Esophagus muscularis mucosa (tissue), 4 donors: ENCODE measurements at regions not wholly inside any gene's neighbourhood (a gene's known extent, or its start where the extent isn't known, plus 50 kb on each side); places are given as distances from the start of the nearest gene placed in this dataset.

Experiments
- DNase-seq: peaks from one replicate; pipeline ENCODE4 v3.0.0-alpha.2; 2017; ENCODE audit errors: extremely low spot score
- H3K27ac ChIP-seq, 4 donors: fragments of 200-600 bp; sonication (generic); replicated peaks in 1 of 4; 1 replicate in 3 of 4; 2 replicates in 1 of 4; pipeline ENCODE4 v1.5.1; 2016 to 2019; ENCODE audit warnings: mild to moderate bottlenecking in 1 of 4
- H3K27me3 ChIP-seq, 4 donors: fragments of 200-600 bp; sonication (generic); one replicate each; pipeline versions ENCODE4 v1.5.1 to v1.6.0; 2016 to 2019
- H3K36me3 ChIP-seq, 4 donors: fragments of 200-600 bp; sonication (generic); one replicate each; pipeline ENCODE4 v1.5.1; 2016 to 2019
- H3K4me1 ChIP-seq, 4 donors: fragments of 200-600 bp; sonication (generic); one replicate each; pipeline ENCODE4 v1.5.1; 2016 to 2019
- H3K4me3 ChIP-seq, 4 donors: fragments of 200-600 bp; sonication (generic); 1 replicate in 2 of 4; 2 replicates in 2 of 4; pipeline ENCODE4 v1.5.1; 2016 to 2019; ENCODE audit warnings: mild to moderate bottlenecking in 4 of 4, moderate library complexity in 1 of 4
- H3K9me3 ChIP-seq, 4 donors: fragments of 200-600 bp; sonication (generic); 1 replicate in 3 of 4; 2 replicates in 1 of 4; pipeline ENCODE4 v1.5.1; 2016 to 2019
- EP300 ChIP-seq: sonication (generic); formaldehyde crosslinking; IDR thresholded peaks from one replicate; pipeline ENCODE4 v1.6.1; 2017; ENCODE audit warnings: antibody characterized with exemption
- POLR2A ChIP-seq: fragments of 450-650 bp; IDR thresholded peaks from one replicate; pipeline ENCODE4 v1.6.1; 2017; ENCODE audit warnings: antibody characterized with exemption, moderate library complexity, mild to moderate bottlenecking, low read depth
- POLR2AphosphoS5 ChIP-seq, 2 donors: sonication (generic); formaldehyde crosslinking; IDR thresholded peaks; one replicate each; pipeline ENCODE4 v1.6.1; 2017; ENCODE audit warnings: antibody characterized with exemption in 2 of 2
- WGBS: methylation state at CpG from one replicate; pipeline ENCODE4 v1.1.5; 2018; 5-methylcytosine and 5-hydroxymethylcytosine counted together
- intact Hi-C: fragments of 100-400 bp; cut with DNase I; formaldehyde crosslinking; loops from one replicate; pipeline ENCODE4 v1.15.1; 2023
- TF ChIP-seq, protein P1 (sequence below), 3 experiments: fragments of 200-600 bp in 2 of 3; fragments of 450-650 bp in 1 of 3; sonication (generic) in 2 of 3; IDR thresholded peaks; one replicate each; pipeline ENCODE4 v1.5.1; 2017 to 2019; ENCODE audit warnings: antibody characterized with exemption in 3 of 3, mild to moderate bottlenecking in 2 of 3, moderate library complexity in 1 of 3

DNA sequence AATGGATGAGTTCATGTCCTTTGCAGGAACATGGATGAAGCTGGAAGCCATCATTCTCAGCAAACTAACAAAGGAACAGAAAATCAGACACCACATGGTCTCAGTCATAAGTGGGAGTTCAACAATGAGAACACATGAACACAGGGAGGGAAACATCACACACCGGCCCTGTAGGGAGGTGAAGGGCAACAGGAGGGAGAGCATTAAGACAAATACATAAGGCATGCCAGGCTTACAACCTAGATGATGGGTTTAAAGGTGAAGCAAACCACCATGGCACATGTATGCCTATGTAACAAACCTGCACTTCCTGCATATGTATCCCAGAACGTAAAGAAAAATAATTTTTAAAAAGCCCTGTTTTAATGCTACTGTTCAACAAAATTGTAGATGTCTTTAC lies 914.2 kb upstream of the ATXN7L3B start:
- no peaks in the 10 kb centered on the region for H3K4me1 ChIP-seq
- no peak for TF ChIP-seq POLR2AphosphoS5 (IDR thresholded peaks at IDR 0.05)
- TF ChIP-seq, protein P1, sequence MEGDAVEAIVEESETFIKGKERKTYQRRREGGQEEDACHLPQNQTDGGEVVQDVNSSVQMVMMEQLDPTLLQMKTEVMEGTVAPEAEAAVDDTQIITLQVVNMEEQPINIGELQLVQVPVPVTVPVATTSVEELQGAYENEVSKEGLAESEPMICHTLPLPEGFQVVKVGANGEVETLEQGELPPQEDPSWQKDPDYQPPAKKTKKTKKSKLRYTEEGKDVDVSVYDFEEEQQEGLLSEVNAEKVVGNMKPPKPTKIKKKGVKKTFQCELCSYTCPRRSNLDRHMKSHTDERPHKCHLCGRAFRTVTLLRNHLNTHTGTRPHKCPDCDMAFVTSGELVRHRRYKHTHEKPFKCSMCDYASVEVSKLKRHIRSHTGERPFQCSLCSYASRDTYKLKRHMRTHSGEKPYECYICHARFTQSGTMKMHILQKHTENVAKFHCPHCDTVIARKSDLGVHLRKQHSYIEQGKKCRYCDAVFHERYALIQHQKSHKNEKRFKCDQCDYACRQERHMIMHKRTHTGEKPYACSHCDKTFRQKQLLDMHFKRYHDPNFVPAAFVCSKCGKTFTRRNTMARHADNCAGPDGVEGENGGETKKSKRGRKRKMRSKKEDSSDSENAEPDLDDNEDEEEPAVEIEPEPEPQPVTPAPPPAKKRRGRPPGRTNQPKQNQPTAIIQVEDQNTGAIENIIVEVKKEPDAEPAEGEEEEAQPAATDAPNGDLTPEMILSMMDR (IDR thresholded peaks at IDR 0.05): no peak
- TF ChIP-seq POLR2A: no peak
- TF ChIP-seq EP300: no peak
- no peak overlapping the region for H3K27ac ChIP-seq
- 90% methylated on average over 2 of the region's 2 CpGs for WGBS
- no peaks in the 10 kb centered on the region for H3K9me3 ChIP-seq
- H3K4me3 ChIP-seq: no peak overlapping the region
- no peaks in the 10 kb centered on the region for H3K27me3 ChIP-seq
- DNase-seq: no peak
- H3K36me3 ChIP-seq: no peaks in the 10 kb centered on the region
- intact Hi-C loops: no loop called here

DNA sequence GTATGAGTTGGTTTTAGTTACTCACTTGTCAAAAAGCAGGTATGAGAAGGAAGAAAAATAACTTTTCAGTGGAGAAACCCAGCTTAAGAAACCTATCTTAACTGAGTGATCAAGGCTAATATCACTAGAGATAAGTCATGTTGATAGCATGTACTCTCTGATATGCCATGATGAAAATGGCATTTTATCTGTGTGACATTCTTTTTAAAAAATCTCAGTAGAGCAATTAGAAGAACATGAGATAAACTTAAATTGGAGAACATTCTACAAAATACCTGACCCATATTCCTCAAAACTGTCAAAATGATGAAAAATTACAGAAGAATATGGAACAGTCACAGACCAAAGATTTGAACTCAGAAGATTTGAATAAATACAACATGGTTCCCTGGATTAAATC lies 912.4 kb upstream of the ATXN7L3B start:
- Histone ChIP-seq H3K4me1 (no peaks in the 10 kb centered on the region), H3K36me3 (no peaks in the 10 kb centered on the region), H3K9me3 (no peaks in the 10 kb centered on the region), H3K4me3 (no peak overlapping the region), H3K27me3 (no peaks in the 10 kb centered on the region), H3K27ac (no peak overlapping the region)
- TF ChIP-seq EP300 (no peak), POLR2A (no peak), POLR2AphosphoS5 (IDR thresholded peaks at IDR 0.05) (no peak)
- TF ChIP-seq, protein P1 (IDR thresholded peaks at IDR 0.05): no peak
- DNase-seq: no peak
- intact Hi-C loops: no loop called here

DNA sequence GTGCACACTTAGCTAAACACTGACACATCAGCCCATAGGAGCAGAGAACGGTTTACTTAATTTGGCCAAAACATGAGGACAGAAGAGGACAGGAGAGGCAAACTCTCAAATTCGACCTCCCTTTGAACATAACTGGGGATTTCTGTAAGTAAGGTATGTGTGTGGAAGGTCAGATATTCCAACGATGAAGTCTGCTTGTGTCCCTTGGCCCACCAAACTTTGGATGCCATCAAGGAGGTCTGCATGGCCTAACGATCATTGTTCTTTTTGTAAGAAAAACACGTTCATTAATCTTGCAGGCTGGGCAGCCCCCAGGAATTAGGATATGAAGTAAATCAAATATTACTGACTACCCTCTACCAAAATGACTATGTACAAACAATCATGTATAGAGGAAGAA lies 908.5 kb upstream of the ATXN7L3B start:
- intact Hi-C loops: no loop called here
- H3K4me3 ChIP-seq: no peak overlapping the region
- H3K9me3 ChIP-seq: no peaks in the 10 kb centered on the region
- DNase-seq: no peak
- no peaks in the 10 kb centered on the region for H3K27me3 ChIP-seq
- no peaks in the 10 kb centered on the region for H3K4me1 ChIP-seq
- H3K36me3 ChIP-seq: no peaks in the 10 kb centered on the region
- no peak overlapping the region for H3K27ac ChIP-seq
- WGBS: 84% methylated on average over 5 of the region's 5 CpGs
- TF ChIP-seq POLR2A (no peak), EP300 (no peak), POLR2AphosphoS5 (IDR thresholded peaks at IDR 0.05) (no peak)
- TF ChIP-seq, protein P1 (IDR thresholded peaks at IDR 0.05): no peak

DNA sequence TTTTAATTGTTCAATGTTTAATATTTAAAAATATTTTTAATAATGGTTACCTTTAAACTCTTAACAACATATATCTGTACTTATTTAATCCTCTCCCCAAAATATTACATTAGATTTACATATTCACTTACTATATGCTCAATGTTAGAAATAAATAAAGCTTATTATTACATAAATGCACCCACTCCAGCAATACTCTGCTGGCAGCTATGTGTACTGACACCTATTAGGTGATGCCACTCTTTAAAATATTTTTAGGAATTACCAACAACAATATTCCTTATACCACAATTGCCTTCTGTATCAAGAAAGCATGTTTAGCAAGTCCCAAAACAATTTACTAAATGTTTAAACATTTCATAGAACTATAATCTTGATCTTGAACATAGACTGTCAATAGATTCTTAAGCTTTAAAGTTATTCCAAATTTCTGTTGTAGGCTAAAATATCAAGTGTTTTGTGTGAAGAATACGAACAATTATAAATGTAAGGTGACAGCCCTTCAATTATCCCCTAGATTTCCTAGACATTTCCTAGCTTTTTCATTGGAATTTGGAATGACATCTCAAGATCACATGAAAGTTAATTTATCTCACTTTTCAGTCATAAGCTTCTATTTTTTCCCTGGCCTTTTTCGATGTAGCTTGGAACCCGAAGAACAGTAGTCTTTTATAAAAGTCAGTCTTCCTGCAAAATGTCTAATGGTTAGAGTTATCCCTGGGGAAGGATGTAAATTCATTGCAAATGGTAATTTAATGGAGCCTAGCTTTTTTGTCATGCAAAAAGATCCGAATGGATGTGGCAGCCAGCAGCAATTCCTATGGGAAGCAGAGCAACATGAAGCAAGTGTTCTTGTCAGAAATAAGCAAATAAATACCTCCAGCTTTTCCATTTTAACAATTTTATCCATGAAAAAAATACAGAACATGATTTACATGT lies 907.5 kb upstream of the ATXN7L3B start:
- TF ChIP-seq POLR2AphosphoS5 (IDR thresholded peaks at IDR 0.05) (no peak), EP300 (no peak), POLR2A (no peak)
- TF ChIP-seq, protein P1 (IDR thresholded peaks at IDR 0.05): no peak
- Histone ChIP-seq H3K36me3 (no peaks in the 10 kb centered on the region), H3K4me1 (no peaks in the 10 kb centered on the region), H3K27ac (no peak overlapping the region), H3K4me3 (no peak overlapping the region), H3K27me3 (no peaks in the 10 kb centered on the region), H3K9me3 (no peaks in the 10 kb centered on the region)
- intact Hi-C loops: no loop called here
- DNase-seq: no peak
- WGBS: 34% methylated on average over 4 of the region's 4 CpGs
